GM19025 (cell line): ENCODE measurements at regions not wholly inside any gene's neighbourhood (a gene's known extent, or its start where the extent isn't known, plus 50 kb on each side); places are given as distances from the start of the nearest gene placed in this dataset.

Experiments
- ATAC-seq: cut with Tn5 transposase; IDR thresholded peaks from one replicate; pipeline ENCODE4 v1.9.1; 2021; ENCODE audit warnings: mild to moderate bottlenecking, low read depth, moderate library complexity; ENCODE audit not compliant: unreplicated experiment

DNA sequence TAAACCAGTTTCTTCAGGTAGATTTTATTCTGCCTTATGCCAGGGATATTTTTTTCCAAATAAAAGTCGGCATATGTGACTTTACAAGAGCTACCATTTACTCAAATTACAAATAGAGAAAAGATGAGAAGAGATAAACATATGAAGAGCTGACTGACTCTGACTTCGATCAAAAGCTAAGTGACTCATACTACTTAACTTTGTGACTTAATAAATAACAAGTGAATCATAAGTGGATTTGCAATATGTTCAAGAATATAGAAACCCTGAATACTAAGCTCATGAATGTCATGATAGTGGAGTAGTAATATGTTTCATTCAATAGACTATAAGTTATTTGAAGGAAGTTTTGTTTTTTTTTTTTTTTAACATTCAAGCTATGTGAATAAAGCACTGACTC lies 130.5 kb upstream of the ANO3 start:
- ATAC-seq, result no peak

DNA sequence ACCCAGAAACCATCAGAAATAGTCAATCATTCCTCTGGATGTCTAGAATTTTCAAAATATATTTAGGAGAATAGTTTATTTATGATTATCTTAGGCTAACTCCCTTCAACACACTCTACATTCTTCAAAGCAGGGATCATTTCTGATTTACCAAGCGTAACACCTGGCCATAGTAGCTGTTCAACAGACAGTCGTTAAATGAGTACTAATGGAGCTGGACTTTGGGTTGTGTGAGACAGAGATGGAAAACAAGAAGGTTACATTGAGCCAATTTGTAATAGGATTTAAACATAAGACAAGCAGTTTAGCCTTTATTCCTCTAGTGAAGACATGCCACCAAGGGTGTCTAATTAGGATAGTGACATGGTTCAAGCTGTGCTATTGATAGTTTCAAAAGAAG lies 129.2 kb upstream of the ANO3 start:
- no peak for ATAC-seq

DNA sequence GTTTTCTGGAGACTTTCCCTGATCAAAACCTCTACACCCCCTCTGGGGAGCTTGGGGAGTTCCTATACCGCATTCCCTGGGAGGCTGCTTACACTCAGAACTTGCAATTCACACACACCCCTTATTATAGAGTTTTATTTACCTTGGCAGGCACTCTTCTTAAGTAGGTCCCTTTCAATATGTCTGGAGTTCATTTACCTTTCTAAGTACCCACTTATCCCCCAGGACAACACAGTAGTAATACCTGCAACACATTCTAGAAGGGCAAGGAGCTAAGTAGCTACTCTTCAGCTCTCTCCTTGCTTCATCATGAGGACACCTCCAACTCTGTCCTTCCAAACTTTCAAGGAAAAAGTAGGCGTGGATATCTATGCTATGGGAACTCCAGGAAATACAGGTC lies 127.8 kb upstream of the ANO3 start:
- ATAC-seq, result no peak

DNA sequence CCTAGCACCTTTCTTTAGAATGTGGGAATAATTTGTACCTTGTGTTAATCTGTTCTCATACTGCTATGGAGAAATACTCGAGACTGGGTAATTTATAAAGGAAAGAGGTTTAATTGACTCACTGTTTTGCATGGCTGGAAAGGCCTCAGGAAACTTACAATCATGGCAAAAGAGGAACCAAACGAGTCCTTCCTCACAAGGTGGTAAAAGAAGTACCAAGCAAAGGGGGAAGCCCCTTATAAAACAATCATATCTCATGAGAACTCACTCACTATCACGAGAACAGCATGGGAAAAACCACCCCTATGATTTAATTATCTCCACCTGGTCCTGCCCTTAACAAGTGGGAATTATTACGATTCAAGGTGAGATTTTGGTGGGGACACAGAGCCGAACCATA lies 127.1 kb upstream of the ANO3 start:
- no peak for ATAC-seq

DNA sequence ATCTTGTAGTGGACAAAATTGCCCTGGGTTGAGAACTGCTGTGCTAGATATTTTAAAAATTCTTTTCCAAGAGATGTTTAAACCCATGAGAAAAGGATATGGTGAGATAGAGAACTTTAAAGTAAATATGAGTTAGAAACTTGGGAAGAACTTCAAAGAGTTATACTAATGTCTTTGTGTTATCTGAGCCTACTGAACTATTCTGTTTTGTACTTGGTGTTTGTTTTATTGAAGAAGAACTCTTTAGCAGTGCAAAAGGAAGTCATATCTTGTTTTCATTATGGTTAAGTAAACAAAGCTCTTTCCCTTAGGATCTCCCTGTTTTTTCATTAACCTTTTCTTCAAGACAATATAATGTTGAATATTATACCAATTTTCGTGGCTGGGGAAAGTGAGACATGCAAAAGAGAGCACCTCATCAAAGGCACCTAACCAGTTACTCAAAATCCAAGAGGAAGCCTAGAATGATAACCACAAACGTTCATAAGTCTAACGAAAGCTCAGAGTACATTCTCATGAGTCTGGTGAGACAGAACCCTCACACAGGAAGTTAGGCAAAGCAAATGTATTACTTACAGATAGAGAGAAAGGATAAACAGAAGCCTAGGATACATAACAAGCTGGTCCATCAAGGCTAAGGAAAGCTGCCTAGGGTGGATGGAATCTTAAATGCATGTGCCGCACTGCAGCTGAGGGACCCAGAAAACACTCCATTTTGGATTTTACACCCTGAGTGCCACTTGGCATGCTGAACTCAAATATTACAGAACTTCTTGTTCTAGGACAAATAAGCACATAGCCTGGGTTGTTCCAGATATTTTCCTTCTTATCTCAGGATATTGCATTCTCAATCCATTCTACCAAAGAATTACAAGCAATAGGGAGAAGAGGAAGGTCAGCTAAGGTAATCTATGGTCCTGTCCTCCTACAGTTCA lies 112.5 kb upstream of the ANO3 start:
- ATAC-seq, result no peak

DNA sequence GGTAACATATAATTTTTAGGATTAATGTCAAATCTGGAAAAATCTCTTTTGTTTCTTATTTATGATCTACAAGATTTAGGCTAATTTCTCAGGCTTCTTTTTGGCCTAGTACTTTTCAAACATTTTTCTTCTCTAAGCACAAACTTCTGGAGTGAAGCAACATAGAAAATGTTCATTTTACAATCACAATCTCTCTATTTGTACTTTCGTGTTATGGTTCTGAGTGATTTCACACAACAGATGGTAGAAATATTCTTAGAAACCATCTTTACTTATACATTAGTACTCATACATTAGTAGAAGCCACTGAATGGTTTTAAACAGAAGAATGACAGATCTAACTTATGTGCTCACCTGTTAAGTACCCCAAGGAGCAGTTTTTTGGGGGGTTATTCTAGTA lies 106.3 kb upstream of the ANO3 start:
- no peak for ATAC-seq

DNA sequence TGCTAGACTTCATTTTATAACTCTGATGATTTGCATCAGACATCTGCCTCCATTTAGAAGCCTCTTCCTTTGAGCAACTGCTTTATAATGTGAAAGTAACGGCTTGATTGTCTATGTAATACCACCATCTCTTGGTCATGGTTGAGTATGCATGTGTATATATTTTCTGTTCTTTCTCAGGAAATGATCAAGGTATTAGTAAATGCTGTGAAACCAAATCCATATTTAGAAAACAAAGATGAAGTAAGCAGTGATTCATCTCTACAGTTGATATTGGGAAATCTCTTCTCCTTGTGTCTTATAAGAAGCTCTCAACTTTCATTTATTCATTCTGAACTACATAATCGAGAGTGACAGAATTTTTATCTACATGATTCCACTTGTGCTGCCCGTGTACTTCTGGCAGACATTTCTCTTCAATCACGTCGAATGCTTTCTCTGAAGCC lies 104.6 kb upstream of the ANO3 start:
- ATAC-seq, result peak; percentile 67

DNA sequence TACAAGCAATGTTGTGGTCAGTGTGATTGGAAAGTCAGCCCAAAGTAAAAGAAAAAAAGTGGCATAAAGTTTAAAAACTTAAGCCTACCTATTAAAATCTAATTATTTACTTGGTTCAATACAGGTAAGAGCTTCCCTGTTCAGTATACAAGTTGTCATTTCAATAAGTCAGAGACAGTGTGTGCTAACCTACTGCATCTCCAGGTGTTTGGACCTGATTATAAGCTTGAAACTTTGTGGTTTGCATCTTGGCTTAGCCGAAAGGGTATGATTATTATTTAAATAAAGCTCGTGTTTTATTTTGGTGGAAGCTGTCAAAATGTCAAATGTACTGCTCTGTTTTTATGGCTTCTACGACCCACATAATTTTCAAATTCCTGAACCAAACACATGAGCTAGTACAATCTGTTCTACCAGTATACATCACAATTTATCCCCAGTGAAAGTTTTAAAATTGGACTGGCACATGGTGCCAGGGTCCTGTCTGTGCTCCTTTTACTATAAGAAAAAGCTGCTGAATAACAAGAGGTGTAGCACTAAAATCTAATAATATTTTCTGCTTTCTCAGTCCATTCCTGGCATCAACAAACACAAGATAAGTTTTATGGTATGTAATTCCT lies 103.9 kb upstream of the ANO3 start:
- ATAC-seq, result no peak

DNA sequence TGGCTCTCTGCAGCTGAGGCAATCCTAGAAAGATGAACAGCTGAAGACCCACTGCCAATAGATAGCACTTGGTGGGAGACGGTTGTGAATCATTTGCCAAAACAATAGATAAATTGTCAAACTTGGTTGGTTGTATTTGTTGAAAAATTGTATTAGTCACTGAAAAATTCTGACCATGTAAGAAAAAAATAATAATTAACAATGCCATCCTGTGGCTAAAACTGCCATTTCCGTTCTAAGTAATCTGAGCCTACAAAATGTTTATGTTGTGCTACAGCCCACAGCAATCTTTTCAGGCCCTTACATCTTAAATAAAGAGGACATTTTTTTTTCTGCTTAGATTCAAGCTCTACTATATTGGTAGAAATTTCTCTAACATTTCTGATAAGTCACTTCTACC lies 103.2 kb upstream of the ANO3 start:
- ATAC-seq, result no peak

DNA sequence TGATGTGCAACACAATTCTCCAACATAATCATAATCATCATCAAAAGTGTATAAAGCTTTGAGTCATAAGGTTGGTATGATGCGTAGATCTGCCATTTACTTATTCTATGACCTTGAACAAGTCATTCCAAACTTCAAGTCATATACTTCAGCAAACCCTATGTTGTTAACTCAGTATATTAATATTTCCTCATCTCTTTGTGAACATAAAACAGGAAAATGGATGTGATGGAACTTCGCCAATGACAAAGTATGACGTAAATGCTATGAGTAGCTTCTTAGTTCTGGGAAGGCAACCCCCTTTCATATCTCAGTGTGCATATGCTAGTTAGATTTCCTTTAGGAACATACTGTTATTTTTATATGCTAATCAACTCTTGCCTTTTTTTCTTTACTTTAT lies 102.7 kb upstream of the ANO3 start:
- no peak for ATAC-seq

DNA sequence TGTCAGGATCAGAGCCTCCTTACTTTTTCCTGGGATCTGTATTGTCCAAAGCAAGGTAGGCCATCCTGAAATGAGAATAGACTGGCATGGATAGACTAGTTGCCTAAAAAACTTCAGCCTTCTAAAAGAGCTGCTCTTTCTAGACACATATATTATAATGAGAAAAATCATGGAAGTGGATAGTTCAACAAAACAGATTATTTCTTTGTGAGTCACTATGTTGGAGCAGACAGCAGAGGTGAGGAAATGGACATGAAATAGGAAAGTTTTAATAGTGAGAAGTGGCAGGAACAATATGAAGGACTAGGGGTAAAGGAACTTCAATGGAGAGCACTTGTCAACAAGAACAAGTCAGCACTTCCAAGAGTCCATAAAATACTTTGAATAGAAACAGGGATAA lies 101.9 kb upstream of the ANO3 start:
- ATAC-seq, result no peak

DNA sequence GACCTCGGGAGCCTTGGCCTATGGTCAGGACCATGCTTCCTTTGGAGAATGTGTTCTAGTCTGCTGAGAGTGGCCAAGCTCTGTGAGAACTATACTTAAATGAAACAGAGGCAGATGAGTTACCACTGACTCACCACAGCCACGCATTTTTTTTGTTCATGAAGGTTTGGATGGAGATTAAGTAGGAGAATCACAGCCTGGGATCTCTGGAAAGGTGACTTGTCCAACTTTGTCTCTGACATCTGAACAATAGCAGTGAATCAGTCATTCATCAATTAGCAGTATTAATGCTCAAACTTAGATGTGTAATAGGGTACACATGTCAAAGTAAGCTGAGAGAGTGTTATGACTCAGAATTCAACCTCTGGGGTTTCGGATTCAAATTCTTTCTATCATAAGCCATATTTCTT lies 100.7 kb upstream of the ANO3 start:
- ATAC-seq, result no peak

DNA sequence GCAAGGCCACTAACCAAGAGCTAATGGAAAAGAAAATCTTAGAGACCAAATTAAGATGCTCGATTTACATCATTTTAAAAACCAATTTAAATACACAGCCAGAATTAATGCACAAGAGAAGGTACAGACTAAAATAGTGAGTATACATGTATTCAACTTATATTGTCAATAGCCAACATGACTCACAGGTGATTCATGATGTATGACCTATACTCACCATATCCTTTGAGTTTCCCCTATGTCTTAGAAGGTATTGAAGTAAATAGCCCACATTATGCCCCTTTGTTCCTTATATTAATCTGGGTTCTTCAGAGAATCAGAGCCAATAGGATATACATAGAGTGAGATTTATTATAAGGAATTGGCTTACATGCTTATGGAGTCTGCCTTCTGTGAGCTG lies 97.5 kb upstream of the ANO3 start:
- no peak for ATAC-seq

DNA sequence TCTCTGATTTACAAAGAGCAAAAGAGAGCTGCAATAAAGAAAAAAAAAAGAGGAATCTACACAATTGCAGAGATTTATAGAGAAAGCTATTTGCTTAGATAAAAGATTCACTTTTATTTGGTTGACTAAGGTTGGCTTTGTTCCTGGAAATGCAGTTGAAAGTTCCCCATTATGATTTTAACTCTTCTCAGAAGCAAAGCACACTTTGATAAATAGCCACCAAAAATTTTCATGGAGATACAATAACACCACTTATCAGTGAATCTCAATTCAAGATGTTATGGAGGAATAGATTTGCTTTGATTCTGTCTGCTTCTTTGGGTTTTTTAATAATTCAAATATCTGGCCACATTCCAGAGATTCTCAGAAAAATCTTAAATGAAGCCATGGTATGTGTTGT lies 88.5 kb upstream of the ANO3 start:
- no peak for ATAC-seq

DNA sequence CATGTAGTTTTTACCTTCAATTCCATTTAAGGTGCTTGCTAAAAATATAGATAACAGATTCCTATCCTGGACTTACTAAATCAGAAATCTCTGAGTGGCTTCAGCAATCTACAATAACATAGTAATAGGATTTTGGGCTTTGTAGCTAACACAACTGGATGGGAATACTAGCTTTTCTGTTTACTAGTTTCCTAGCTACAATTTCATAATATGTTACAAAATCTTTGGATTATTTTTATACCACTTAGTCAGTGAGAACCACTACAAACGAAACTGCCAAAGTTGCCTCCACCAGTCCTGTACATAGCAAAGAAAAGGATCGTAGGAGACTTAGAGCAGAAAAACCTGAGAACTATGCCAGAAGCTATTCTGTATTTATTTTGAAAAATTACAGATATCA lies 87.7 kb upstream of the ANO3 start:
- ATAC-seq, result no peak

DNA sequence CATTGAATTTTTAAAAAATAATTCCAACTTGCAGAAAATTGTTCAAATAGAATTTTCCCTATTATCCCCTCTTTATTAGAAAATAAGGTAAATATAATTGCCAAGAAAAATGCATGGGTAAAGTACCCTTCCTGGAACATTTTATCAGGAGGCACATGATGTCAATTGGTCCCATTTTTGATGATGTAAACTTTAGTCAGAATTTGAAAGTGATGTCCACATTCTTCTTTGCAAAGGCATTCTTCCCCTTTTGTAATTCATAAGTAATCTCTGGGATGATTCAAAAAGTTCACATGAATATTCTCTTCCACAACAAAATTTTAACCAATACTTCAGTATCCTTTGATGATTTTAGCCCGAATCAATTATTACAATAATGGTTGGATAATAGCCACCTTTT lies 86.9 kb upstream of the ANO3 start:
- ATAC-seq, result no peak

DNA sequence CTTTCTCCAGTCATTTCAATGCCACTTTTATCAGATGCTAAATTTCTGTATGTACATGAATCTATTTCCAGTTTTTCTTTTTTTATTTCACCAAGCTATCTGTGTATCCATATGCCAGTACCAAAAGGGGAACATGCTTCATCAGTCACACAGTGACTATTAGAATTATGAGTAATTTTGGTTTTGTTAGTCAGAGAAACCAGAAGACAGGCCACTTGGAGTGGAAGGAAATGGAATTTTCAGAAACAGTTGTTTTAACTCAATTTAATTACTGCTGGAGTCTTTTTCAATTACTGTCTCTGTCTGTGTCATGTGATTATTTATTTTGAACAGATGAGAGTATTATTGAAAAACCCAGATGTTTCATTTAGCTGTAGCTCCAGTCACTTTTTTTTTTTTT lies 84.6 kb upstream of the ANO3 start:
- no peak for ATAC-seq

DNA sequence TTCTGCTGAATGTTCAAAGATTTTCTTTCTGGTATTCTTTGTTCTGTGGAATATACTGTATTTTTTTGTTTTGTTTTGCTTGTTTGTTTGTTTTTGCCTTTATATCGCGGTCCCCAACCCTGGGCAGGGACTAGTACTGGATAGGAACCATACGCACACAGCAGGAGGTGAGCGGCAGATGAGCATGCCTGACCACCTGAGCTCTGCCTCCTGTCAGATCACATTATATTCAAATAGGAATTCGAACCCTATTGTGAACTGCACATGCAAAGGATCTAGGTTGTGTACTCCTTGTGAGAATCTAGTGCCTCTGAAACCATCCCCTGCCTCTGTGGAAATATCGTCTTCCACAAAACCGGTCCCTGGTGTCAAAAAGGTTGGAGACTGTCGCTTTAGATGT lies 83.3 kb upstream of the ANO3 start:
- no peak for ATAC-seq

DNA sequence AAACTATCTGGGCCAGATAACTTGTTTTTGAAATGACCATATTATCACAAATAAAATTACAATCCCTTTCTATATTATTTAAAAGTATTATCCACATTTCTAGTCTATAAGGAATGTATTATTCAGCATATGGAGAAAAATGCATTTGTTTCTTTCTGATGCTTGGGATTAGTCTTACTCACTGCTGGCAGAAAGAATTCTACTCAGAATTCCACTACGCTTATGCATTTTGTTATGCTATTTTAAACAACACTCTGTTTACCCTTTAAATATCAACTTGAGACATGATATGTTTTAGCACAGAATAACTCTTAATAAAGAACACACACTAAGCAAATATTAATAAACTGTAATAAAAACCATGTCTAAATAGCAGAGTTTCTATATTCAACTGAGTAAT lies 77.6 kb upstream of the ANO3 start:
- no peak for ATAC-seq

DNA sequence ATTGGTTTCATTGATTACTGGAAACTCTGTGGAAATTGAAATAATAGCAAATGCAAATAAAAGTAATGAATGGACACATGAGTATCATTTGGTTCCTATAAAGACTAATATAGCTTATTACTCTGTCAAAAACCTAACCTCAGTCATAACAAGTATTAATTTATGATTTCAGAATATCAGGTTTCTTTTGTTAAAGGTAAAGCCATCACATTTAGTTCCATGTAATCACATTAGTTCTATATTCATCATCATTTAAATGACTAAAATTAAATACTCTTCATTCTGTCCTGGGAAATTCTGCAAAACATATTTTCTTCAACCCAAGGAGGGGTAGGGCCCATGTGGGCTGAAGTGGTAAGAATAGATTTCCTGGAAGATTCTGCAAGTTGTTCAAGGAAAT lies 68.2 kb upstream of the ANO3 start:
- ATAC-seq, result no peak

DNA sequence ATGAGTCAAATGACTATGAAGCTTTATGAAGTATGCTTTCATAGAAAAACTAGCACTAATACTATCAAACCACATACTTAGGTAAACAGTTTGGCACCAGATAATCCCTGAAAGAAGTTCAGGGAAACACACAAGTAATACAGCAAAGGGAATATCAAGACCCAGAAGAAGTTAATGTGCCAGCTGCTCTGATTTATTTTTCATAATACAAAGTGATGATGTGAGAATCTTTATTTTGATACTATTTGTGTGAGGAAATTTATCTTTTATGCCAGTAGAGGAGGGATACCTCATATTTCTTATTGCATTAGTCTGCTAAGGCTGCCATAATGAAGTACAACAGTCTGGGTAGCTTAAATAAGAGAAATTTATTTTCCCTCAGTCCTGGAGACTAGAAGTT lies 67.7 kb upstream of the ANO3 start:
- ATAC-seq, result no peak

DNA sequence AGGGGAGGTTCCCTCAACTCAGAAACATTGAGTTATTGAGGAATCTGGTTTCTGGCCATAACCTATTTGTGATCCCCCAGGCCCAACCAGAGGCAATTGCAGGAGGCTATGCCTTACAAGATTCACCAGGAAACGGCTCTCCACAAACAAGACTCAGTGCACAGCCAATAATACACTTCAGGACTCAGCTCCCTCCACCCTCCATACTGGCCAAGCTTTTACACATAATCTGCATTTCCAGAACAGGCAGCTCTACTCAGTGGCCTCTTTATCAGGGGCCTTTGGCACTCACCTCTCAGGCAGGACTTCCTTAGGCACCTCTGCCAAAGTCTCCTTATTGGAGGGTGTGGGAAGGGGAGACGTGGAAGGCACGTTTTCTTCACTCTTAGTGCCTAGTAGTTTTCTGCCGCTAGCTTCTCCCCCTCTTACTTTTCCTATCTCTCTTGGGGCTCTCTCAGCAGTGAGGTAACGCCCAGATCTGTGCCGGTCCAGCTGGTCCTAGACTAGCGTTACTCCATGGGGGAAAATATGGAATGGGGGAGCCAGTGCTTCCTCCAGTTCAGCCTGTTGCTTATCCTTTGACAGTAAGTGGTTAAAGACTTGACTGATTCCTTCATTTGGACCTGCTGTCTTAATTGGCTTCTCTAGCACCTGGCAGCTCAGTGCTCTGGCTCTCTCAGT lies 62.8 kb upstream of the ANO3 start:
- ATAC-seq, result no peak
